ENCODE measurements at regions not wholly inside any gene's neighbourhood (a gene's known extent, or its start where the extent isn't known, plus 50 kb on each side); places are given as distances from the start of the nearest gene placed in this dataset.

DNA sequence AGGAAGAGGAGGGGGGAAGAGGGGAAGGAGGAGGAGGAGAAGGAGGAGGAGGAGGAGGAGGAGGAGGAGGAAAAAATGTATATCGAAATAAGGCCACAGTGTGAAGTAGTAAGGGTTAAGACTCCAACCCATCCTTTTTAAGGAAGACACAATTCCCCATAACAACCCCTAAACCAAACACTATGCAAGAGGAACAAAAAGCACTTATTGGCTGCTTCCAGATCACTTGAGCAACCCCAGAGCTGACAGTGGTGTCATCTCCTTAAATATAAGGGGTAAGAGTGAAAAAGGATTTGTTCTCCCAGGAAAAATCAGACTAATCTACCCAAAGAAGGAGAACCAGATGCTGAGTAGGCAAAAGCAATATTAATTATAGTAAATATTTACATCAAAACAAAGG lies 169.1 kb upstream of the SASH1 start:
- DNase-seq = no peak
- H3K4me1 Mint-ChIP-seq = no peaks in the 10 kb centered on the region
- no peak overlapping the region for H3K27ac Mint-ChIP-seq
- no peaks in the 10 kb centered on the region for H3K36me3 Mint-ChIP-seq (ENCODE audit: low read depth)
- H3K27me3 Mint-ChIP-seq = peaks cover 2% of the 10 kb centered on the region
- ChIA-PET CTCF (no interaction called here), POLR2A (no interaction called here)
- H3K4me3 Mint-ChIP-seq = no peak overlapping the region
- no peaks in the 10 kb centered on the region for H3K9me3 Mint-ChIP-seq

GRCh38 chr6:148175550-148176188 lies 167.0 kb upstream of the SASH1 start:
- CTCF ChIA-PET = no interaction called here
- no peaks in the 10 kb centered on the region for H3K4me1 Mint-ChIP-seq
- H3K36me3 Mint-ChIP-seq (ENCODE audit: low read depth) = no peaks in the 10 kb centered on the region
- H3K27ac Mint-ChIP-seq = no peak overlapping the region
- DNase-seq = no peak
- peaks cover 6% of the 10 kb centered on the region for H3K27me3 Mint-ChIP-seq
- H3K9me3 Mint-ChIP-seq = no peaks in the 10 kb centered on the region
- POLR2A ChIA-PET = no interaction called here
- H3K4me3 Mint-ChIP-seq = no peak overlapping the region

GRCh38 chr6:148177589-148178233 lies 164.9 kb upstream of the SASH1 start:
- Mint-ChIP-seq H3K27me3 (peaks cover 18% of the 10 kb centered on the region), H3K4me1 (no peaks in the 10 kb centered on the region), H3K27ac (no peak overlapping the region), H3K9me3 (no peaks in the 10 kb centered on the region), H3K4me3 (no peak overlapping the region), H3K36me3 (ENCODE audit: low read depth) (no peaks in the 10 kb centered on the region)
- CTCF ChIA-PET = interaction anchor here (0.5 to 1.3 kb wide), 4 partner anchors 9 to 337 kb away, joined by 3 to 4 read pairs (median 4); no protein-coding TSS in a partner anchor
- peak; percentile 18 for DNase-seq
- POLR2A ChIA-PET = no interaction called here

- no peaks in the 10 kb centered on the region for H3K9me3 Mint-ChIP-seq
- H3K36me3 Mint-ChIP-seq (ENCODE audit: low read depth) = no peaks in the 10 kb centered on the region
- no peak for DNase-seq
- H3K27ac Mint-ChIP-seq = no peak overlapping the region
- POLR2A ChIA-PET = interaction anchor here (0.6 kb wide), 2 partner anchors 75 to 581 kb away, joined by 3 read pairs; no protein-coding TSS in a partner anchor
- H3K4me1 Mint-ChIP-seq = no peaks in the 10 kb centered on the region
- CTCF ChIA-PET = interaction anchor here (1.4 kb wide), 1 partner anchor 49 kb away, joined by 4 read pairs; no protein-coding TSS in a partner anchor
- peaks cover 29% of the 10 kb centered on the region for H3K27me3 Mint-ChIP-seq
- H3K4me3 Mint-ChIP-seq = no peak overlapping the region
Observed at GRCh38 chr6:148179786-148180185, 162.9 kb upstream of the SASH1 start.

GRCh38 chr6:148182378-148182777 lies 160.3 kb upstream of the SASH1 start:
- Mint-ChIP-seq H3K9me3 (no peaks in the 10 kb centered on the region), H3K27ac (no peak overlapping the region), H3K4me1 (no peaks in the 10 kb centered on the region), H3K27me3 (peaks cover 48% of the 10 kb centered on the region), H3K4me3 (no peak overlapping the region), H3K36me3 (ENCODE audit: low read depth) (no peaks in the 10 kb centered on the region)
- DNase-seq = no peak
- ChIA-PET POLR2A (no interaction called here), CTCF (no interaction called here)

- Mint-ChIP-seq H3K27ac (no peak overlapping the region), H3K27me3 (peaks cover 60% of the 10 kb centered on the region), H3K9me3 (no peaks in the 10 kb centered on the region), H3K36me3 (ENCODE audit: low read depth) (no peaks in the 10 kb centered on the region), H3K4me1 (no peaks in the 10 kb centered on the region), H3K4me3 (no peak overlapping the region)
- no peak for DNase-seq
- ChIA-PET CTCF (no interaction called here), POLR2A (no interaction called here)
Observed at GRCh38 chr6:148183776-148184175, 158.9 kb upstream of the SASH1 start.

DNA sequence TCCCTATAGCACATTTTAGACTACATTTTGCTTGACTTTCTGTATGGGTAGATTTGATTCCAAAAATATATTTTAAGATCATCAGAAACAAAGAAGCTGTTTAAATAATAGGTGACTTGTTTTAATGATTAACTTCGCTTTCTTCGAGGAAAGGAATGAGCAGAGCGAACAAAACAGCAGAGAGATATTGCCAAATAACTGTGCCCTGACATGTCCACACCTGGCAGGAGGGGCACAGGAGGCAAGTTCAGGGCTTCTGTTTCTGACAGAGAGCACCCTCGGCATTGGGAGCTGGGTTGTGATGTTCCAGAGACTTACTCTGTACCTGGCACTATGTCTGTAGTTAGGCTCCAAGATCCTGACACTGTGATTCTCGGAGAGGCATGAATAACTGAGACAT lies 155.7 kb upstream of the SASH1 start:
- Mint-ChIP-seq H3K4me3 (no peak overlapping the region), H3K27me3 (peaks cover 63% of the 10 kb centered on the region), H3K9me3 (no peaks in the 10 kb centered on the region), H3K36me3 (ENCODE audit: low read depth) (no peaks in the 10 kb centered on the region), H3K27ac (no peak overlapping the region), H3K4me1 (no peaks in the 10 kb centered on the region)
- ChIA-PET CTCF (interaction anchor here (1.0 kb wide), 1 partner anchor 10 kb away, joined by 4 read pairs; no protein-coding TSS in a partner anchor), POLR2A (no interaction called here)
- no peak for DNase-seq

- CTCF ChIA-PET = interaction anchor here (0.6 kb wide), 1 partner anchor 127 kb away, joined by 3 read pairs; no protein-coding TSS in a partner anchor
- no peak for DNase-seq
- POLR2A ChIA-PET = no interaction called here
- Mint-ChIP-seq H3K4me1 (no peaks in the 10 kb centered on the region), H3K9me3 (peaks cover 5% of the 10 kb centered on the region), H3K27me3 (peaks cover 69% of the 10 kb centered on the region), H3K27ac (no peak overlapping the region), H3K4me3 (no peak overlapping the region), H3K36me3 (ENCODE audit: low read depth) (no peaks in the 10 kb centered on the region)
Observed at GRCh38 chr6:148192310-148192709, 150.3 kb upstream of the SASH1 start.

DNA sequence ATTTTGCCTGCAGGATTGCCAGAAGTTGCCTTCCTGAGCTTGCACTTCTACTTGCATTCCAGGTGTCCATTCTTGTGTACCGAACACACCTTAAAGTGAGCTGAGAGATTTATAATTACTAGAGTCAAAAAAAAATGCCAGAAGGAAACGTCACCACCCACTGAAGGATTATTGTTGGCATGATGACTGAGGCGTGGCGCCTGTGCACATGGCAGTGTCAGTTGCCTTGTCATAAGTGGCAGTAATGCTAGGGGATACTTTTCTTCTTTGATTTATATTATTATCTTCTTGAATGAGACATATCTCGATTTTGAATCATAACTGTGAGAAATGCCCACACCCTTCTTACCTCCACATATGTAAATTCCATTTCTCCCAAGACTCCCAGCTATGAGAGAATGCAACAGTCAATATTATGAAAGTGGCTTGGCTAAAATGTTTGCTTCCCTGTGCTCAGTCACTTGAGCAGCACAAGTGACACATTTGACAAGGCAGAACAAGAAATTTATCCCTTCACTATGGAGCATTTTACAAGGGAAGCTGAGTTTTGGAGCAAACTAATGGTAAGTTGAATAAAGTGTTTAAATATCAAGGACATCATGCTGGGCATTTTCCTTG lies 149.5 kb upstream of the SASH1 start:
- CTCF ChIA-PET = interaction anchor here (1.1 kb wide), 1 partner anchor 15 kb away, joined by 3 read pairs; no protein-coding TSS in a partner anchor
- Mint-ChIP-seq H3K9me3 (peaks cover 5% of the 10 kb centered on the region), H3K27me3 (peaks cover 69% of the 10 kb centered on the region)

GRCh38 chr6:148195511-148195910 lies 147.1 kb upstream of the SASH1 start:
- ChIA-PET POLR2A (no interaction called here), CTCF (no interaction called here)
- Mint-ChIP-seq H3K4me3 (no peak overlapping the region), H3K27me3 (peaks cover 76% of the 10 kb centered on the region), H3K9me3 (peaks cover 5% of the 10 kb centered on the region), H3K4me1 (no peaks in the 10 kb centered on the region), H3K27ac (no peak overlapping the region), H3K36me3 (ENCODE audit: low read depth) (no peaks in the 10 kb centered on the region)
- no peak for DNase-seq

More for the DNA sequence above, 149.5 kb upstream of the SASH1 start:
- Mint-ChIP-seq H3K27ac (no peak overlapping the region), H3K4me3 (no peak overlapping the region), H3K36me3 (ENCODE audit: low read depth) (no peaks in the 10 kb centered on the region), H3K4me1 (no peaks in the 10 kb centered on the region)
- no peak for DNase-seq
- POLR2A ChIA-PET = no interaction called here

- Mint-ChIP-seq H3K27ac (no peak overlapping the region), H3K9me3 (peaks cover 5% of the 10 kb centered on the region), H3K27me3 (peaks cover 83% of the 10 kb centered on the region), H3K4me3 (no peak overlapping the region), H3K4me1 (peaks cover 17% of the 10 kb centered on the region), H3K36me3 (ENCODE audit: low read depth) (no peaks in the 10 kb centered on the region)
- DNase-seq = no peak
- ChIA-PET POLR2A (no interaction called here), CTCF (interaction anchor here (0.6 kb wide), 1 partner anchor 148 kb away, joined by 3 read pairs; no protein-coding TSS in a partner anchor)
Observed at GRCh38 chr6:148199584-148199983, 143.1 kb upstream of the SASH1 start.

DNA sequence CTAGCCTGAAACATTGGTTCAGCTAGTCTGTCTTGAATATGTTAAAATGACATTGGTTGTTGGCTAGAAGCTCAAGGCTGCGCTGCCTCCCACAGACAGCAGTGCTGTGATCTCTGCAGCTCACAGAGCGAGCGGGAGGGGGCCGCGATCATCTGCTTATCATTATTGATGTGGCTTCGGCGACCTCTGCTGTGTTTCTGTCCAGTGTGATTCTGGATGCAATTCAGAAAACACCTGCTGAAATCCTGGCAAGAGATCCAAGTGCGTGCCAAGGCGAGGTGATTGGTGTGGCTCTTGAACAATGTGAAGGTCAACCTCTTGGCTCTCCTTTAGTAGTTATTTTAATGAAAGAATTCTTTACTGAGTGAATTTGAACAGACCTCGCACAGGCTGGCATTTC lies 142.3 kb upstream of the SASH1 start:
- ChIA-PET CTCF (no interaction called here), POLR2A (no interaction called here)
- H3K9me3 Mint-ChIP-seq = peaks cover 9% of the 10 kb centered on the region
- peaks cover 25% of the 10 kb centered on the region for H3K4me1 Mint-ChIP-seq
- H3K27me3 Mint-ChIP-seq = peaks cover 89% of the 10 kb centered on the region
- H3K27ac Mint-ChIP-seq = no peak overlapping the region
- H3K4me3 Mint-ChIP-seq = no peak overlapping the region
- H3K36me3 Mint-ChIP-seq (ENCODE audit: low read depth) = no peaks in the 10 kb centered on the region
- no peak for DNase-seq

- Mint-ChIP-seq H3K4me3 (no peak overlapping the region), H3K9me3 (peaks cover 13% of the 10 kb centered on the region), H3K36me3 (ENCODE audit: low read depth) (no peaks in the 10 kb centered on the region), H3K27me3 (peaks cover 89% of the 10 kb centered on the region), H3K27ac (no peak overlapping the region), H3K4me1 (peaks cover 28% of the 10 kb centered on the region)
- POLR2A ChIA-PET = no interaction called here
- DNase-seq = no peak
- CTCF ChIA-PET = no interaction called here
Observed at GRCh38 chr6:148200781-148201180, 141.9 kb upstream of the SASH1 start.
